ENCODE measurements at regions not wholly inside any gene's neighbourhood (a gene's known extent, or its start where the extent isn't known, plus 50 kb on each side); places are given as distances from the start of the nearest gene placed in this dataset.
"Not testable (repeated sequence)": the region's sequence is repeated elsewhere in the genome, so short reads cannot be mapped to it uniquely, and the experiment has no call there.

- no peak for DNase-seq
These were observed 1422.7 kb downstream of the BRD1 start for GRCh38 chr22:48404801-48405447.

- no peak for DNase-seq
These were observed 1423.9 kb downstream of the BRD1 start for GRCh38 chr22:48403521-48404403.

- DNase-seq: no peak
These were observed 1425.1 kb downstream of the BRD1 start for GRCh38 chr22:48402591-48403031.

DNA sequence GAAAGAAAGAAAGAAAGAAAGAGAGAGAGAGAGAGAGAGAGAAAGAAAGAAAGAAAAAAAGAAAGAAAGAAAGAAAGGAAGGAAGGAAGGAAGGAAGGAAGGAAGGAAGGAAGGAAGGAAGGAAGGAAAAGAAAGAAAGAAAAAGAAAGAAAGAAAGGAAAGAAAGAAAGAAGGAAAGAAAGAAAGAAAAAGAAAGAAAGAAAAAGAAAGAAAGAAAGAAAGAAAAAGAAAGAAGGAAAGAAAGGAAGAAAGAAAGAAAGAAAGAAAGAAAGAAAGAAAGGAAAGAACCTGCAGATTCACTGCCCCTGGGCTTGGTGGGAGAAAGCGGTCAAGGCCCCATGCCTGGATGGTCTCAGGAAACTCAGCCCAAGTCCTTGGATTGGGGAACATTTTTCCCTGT, 1426.2 kb downstream of the BRD1 start:
- DNase-seq: not testable (repeated sequence)

GRCh38 chr22:48398181-48398905, 1429.3 kb downstream of the BRD1 start:
- DNase-seq: no peak

- no peak for DNase-seq
These were observed 1430.0 kb downstream of the BRD1 start for GRCh38 chr22:48397531-48398180.

- no peak for DNase-seq
These were observed 1430.7 kb downstream of the BRD1 start for GRCh38 chr22:48396785-48397530.

- DNase-seq: no peak
These were observed 1431.4 kb downstream of the BRD1 start for GRCh38 chr22:48396091-48396784.

DNA sequence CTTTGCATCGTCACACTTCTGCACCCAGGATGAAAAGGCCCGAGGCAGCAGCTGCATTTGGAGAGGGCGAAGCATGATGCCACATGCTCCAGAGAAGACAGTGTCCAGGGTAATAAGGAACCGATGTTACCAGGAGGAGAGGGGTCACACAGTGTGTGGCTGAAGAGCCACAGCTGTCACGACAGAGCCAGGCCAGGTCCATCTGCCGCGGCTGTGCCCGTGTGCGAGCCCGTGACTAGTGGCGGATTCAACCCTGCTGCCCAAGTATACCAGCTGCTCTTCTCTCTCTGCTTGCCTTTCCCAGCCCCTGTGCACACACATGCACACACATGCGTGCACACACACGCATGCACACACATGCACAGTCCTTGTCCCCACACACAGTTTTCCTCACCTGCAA, 1432.5 kb downstream of the BRD1 start:
- no peak for DNase-seq

GRCh38 chr22:48394787-48395186, 1432.9 kb downstream of the BRD1 start:
- no peak for DNase-seq

DNA sequence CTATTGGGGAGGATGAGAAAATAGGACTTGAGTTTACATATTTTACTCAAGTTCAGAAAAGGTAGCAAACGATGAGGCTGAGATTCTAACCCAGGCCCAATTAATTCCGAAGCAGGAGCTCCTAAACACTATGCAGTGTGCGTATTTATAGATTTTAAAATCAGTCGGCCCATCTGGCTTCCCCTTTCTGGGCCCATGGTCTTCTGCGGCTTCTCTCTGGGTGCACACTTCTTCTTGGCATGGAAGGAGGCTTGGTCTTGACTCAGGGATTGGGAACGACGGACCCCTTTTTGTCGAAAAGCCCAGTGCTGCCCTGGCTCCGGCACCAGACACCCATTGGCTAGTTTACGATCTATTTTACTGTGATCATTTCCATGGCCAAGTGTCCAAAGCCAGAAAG, 1433.8 kb downstream of the BRD1 start:
- no peak for DNase-seq

DNA sequence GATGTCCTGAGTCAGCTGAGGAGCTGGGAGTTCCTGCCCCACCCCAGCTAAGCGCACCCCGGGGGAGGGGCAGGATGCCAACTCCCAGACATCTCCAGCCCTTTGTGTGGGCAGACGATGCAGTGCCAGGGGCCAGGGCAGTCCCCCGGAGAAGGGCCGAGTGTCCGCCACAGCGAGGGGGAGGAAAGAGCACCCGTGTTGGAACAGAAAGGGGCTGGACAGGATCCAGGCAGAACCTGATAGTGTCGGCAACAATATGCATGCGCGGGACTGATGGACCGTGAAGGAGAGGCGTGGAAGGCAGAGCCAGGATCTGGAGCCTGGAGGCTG, 1434.7 kb downstream of the BRD1 start:
- DNase-seq: no peak

DNA sequence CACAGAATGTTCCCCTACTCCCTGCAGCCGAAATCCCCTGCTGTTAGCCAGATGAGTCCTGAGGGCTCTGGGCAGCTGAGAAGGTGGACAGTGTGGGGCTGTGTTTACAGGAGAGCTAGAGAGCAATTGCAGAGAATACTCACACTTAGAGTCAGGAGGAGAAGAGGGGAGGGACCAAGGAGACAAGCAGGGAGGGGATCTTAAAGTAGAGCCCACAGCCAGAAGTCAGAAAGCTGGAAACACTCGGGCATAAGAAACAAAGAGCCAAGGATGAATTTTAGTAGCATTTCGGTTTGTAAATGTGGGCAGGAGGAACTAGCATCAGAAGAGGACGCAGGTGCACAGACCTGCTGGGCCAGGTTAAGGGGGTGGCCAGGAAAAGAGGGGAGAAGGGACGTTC, 1435.9 kb downstream of the BRD1 start:
- DNase-seq: no peak

- DNase-seq: no peak
These were observed 1436.4 kb downstream of the BRD1 start for GRCh38 chr22:48391171-48391711.

DNA sequence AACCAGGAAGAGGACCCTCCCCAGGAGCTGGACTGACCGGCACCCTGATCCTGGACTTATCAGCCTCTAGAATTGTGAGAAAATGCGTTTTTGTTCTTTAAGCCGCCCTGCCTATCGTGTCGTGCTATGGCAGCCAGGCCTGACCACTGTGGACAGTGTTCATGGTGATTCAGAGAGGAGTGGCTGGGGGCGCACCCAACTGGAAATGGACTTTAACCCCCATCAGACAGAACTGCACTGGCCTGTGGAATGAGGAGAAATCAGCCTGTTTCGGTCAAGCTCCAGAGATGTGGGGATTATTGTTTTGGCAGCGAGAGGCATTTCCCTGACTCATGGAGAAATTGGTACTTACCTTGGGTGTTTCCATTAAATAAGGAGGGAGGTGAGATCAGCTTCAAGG, 1437.8 kb downstream of the BRD1 start:
- DNase-seq: no peak

DNA sequence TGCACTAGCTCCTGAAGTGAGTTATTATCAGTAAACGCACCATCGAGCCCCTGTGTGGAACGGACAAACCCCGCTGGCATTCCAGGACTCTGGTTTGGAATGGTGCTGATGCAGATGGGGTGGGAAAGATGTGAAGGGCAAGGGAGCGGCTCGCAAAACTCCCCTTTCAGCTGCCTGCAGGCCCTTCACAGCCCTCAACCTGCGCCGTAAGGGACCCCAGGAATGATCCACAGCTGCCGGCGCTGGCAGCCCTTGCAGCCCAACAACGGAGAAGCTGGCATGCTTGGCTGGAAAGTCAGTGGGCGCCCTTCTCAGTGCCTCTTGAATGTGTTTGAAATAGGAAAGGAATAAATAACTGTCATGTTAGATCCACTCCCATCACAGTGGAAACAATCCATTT, 1445.5 kb downstream of the BRD1 start:
- DNase-seq: no peak

DNA sequence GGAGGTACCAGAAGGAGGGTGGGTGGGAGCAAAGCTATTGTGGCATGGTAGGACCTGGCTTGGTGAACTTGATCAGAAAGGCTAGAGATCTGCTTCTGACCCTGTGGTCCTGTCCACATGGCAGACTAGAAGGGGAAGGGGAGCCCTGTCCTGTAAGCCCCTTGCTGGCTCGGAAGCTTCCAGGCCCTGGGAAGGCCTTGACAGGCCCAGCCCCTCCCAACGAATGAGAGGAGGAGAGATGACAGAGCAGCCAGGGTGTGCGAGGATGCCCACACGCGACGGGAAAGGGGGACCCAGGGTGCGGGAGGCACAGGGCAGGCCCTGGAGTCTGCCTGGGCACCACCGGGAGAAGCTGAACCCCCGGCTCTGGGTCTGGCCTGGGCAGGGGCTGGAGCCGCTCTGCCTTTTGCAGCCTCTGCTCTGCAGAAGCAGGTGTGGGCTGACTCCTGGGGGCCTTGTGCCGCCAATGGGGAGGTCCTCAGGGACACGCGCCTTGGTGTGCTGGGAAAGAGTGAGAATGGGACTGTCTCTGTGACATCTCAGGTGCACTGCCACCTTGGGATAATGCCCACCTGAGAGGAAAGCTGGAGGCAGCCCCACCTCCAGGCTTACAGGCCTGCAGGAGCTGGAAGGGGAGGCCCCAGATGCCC, 1447.5 kb downstream of the BRD1 start:
- DNase-seq: no peak

DNA sequence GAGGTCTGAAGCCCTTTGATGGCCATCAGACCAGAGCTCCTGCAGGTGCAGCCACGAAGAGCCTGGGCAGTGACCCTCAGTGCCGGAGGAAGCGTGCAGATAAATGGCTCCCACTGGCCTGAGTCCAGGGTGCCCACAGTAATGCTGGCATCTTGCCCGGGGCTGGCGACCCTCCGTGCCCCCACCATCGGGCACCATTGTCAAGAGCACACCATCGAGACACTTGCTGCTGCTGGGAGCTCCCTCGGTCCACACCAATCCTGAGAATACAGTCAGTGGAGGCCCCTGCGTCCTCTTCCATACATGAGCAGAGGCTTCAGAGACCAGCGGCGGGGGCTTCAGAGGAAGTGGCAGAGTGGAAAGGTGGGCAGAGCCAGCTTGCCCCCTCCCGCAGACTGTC, 1448.3 kb downstream of the BRD1 start:
- DNase-seq: no peak

DNA sequence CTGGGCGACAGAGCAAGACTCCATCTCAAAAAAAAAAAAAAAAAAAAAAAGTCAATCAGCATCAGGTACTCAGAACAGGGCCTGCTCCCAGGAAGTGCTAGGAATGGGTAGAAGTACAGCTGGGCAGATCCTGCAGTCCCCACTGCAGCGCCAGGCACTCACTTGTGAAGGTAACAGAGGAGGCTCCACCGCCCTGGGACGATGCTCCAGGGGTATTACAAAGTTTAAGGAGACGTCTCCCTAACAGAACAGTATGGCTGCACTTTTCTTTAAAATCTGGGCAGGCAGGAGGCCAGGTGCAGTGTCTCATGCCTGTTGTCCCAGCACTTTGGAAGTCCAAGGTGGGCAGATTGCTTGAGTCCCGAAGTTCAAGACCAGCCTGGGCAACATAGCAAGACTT, 1449.0 kb downstream of the BRD1 start:
- DNase-seq: no peak

DNA sequence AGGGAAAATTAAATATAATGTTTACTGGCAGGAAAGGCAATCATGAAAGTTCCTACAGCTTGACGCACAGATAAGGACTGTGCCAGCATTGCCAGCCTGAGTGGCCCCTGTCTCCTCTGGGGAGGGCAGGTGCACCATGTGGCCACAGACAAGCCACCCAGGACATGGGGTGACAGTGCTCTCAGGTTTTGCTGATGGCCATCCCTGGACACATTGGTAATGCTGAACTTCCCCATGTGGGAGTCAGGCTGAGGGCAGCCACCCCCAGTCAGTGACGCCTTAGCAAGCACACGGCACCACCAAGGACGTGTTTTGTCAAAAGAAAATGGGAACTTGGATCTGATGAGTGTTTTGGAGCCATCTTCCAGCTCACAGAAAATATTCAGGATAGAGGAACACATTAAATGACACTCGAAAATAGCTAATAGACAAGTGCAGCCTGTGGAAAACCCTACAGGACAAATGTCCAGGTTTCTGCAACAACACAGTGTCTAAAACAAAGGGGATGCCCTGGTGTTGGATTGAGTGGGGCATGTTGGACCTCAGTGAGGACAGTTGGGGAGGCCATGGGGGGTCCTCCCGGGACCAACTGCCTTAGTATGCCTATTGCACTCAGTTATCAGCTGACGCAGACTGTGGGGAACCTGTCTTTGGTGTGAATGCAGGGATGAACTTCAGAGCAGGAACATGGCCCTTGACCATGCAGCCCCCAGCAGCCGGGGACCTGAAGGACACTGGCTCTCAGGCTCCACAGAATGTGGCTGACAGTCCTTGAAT, 1450.5 kb downstream of the BRD1 start:
- no peak for DNase-seq

Measured in activated naive CD4-positive, alpha-beta T cell treated with anti-CD3 and anti-CD28 coated beads, Interleukin-2, amount 50 U/mL, for 16 hours (primary cell).